ENCODE measurements at regions not wholly inside any gene's neighbourhood (a gene's known extent, or its start where the extent isn't known, plus 50 kb on each side); places are given as distances from the start of the nearest gene placed in this dataset.
"Not testable (repeated sequence)": the region's sequence is repeated elsewhere in the genome, so short reads cannot be mapped to it uniquely, and the experiment has no call there.

DNA sequence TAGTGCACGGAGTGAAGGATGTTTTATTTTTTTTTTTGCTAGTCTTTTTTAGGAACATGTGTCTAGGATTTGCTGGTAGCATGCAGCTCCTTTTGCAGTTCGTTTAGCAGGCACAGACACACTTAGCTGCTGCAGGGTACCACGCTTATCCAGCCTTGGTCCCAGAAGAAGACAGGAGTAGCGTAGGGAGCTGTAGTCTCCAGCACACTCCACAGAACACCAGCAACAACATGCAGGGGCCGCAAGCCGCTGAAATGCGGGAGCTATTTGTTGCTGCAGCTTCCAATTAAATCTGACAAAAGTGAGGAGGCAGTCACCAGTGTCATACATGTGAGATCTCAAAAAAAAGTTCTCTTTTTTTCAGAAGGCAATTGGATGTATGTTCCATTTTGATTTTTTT is 486.2 kb upstream of the KLF6 start:
- no peak for DNase-seq (ENCODE audit: low read depth in 2 of 2, low spot score in 1 of 2)

DNA sequence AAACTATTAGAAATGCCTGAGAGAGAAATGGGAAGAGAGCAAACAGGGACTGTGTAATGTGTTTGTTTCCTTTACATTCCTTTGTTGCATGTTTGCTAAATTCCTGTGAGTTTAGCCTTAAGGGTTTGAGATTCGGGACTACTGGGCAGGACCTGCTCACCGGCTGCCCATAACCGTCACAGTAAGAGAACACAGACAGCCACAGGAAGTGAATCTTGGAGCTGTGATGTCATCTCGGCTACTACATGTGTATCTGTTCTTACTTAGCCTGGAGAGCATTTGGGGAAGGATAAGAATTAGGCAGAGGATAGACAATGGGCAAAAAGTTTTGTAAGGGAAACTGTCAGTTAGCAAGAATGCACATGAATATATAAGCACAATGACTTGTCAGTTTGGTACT is 485.1 kb upstream of the KLF6 start:
- DNase-seq (ENCODE audit: low read depth in 2 of 2, low spot score in 1 of 2): no peak

DNA sequence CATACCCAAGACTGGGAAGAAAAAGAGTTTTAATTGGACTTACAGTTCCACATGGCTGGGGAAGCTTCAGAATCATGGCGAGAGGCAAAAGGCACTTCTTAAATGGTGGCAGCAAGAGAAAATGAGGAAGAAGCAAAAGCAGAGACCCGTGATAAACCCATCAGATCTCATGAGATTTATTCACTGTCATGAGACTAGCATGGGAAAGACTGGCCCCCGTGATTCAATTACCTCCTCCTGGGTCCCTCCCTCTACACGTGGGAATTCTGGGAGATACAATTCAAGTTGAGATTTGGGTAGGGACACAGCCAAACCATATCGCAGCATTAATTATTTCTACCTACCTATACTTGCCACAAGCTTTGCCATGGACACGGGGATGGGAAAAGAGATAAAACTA is 483.5 kb upstream of the KLF6 start:
- DNase-seq (ENCODE audit: low read depth in 2 of 2, low spot score in 1 of 2): not testable (repeated sequence)

DNA sequence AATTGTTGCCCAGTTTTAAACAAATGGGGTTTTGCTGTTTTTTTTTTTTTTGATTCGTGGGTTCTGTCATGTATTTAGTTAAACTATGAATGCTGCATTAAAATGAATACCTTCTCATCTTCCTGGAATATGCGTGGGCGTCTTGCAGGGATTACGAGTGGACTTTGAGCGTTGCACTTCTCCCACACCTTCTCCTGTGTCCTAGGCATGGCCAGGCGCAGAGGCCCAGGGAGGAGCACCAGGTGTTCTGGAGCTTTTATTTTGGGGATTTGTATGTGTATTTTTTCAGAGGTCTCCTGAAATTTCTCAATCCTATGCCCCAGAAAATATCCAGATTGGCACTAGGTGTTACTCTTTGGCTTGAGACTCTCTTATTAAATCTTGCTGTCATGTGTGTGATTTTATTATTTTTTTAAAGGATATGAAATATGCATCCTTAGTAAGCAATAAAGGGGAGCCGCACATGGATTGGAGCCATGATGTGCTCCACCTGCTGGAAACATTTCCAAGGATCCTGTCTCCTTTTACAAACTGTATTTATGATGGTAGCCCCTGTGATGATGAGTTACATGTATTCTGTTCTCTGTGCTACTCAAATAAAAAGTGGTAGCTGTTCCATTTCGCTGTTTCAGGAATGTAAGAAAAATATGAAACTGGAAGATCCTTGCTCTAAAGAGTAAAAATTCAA is 482.2 kb upstream of the KLF6 start:
- DNase-seq (ENCODE audit: low read depth in 2 of 2, low spot score in 1 of 2): no peak

DNA sequence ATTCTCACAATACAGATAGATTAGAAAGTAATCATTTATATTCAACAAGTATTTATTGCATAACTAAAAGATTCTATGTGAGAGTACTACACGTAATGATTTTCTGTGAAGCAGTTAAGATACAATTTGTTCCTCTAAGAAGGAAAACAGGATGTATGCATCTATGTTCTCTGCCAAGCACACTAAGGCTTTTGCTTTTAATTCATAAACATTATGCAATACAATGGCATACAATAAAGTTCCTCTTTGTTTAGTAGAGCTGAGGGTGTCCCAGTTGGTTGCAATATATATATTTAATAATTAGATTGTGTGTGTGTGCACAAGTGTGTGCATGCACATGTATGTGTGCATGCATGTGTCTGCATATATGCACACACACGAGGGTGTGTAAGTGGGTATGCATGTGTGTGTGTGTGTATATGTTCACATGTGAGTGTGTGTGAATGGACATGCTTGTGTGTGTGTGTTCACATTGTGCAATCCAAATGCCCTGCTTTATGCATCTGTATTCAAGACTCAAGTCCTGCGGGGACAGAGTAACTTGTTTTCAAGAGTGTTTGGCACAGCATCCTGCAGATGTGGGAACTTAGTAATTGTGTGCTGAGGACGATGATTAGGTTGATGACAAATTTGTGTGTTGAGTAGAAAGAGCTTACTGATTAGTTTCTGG is 481.5 kb upstream of the KLF6 start:
- no peak for DNase-seq (ENCODE audit: low read depth in 2 of 2, low spot score in 1 of 2)

DNA sequence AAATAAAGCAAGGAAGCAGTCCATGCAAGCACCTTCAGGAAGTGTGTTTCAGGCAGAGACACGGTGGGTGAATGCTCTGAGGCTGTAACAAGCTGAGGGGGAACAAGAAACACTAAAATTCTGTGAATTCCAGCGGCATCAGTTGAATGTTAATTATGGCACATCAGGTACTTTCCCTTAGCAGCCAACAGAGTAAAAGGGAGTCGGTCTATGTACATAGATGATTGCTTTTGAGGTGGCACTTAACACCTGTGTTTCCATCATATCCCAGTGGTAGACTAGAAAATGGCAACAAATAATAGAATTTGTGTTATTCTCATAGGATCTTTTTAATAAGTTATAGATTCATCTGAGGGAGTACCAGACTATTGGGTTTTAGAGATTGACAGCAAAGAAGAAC is 481.0 kb upstream of the KLF6 start:
- no peak for DNase-seq (ENCODE audit: low read depth in 2 of 2, low spot score in 1 of 2)

DNA sequence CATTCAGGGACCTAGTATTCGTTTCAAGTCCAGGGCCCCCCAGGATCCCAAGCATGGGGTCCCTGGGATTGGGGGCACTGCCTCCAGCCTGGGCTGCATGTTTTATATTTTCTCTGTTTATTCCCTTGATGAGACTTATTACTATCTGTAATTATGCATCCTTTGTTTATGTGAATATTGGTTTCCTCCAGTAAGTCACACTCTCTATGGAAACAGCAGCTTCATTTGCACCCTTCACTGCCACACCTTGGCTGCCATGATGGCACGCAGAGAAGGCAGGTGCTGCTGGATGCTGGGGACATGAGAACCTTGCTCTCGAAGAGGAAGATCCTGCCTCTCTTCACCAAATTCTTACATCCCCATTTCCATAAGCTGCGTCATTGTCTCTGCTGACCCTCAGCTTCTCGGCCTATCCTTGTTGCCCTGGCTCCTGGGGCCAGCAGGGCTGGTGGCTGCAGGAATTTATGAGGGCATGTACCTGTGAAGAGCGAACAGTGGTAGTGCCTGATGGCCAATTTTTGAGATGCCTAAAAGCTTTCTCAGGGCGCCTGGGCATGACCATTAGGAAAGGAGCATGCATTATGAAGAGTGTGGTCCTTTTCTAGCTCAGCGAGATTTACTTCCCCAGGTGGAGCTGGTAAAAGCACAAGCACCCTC is 479.3 kb upstream of the KLF6 start:
- DNase-seq (ENCODE audit: low read depth in 2 of 2, low spot score in 1 of 2): no peak

DNA sequence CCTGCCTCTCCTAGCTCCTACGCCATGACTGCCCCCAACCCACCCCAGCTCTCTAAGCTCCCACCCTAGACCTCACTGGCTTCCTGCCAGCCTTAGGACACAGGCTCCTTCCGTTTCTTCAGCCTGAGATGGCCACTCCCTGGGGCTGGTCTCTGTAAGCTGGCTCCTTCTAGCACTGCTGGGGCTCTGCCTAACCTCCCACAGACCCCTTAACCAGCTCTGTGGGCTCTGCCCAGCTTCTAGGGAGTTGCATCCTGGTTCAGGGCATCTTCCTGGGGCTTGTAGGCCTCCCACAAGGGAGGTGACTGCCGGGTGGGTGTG is 478.6 kb upstream of the KLF6 start:
- DNase-seq (ENCODE audit: low read depth in 2 of 2, low spot score in 1 of 2): no peak

DNA sequence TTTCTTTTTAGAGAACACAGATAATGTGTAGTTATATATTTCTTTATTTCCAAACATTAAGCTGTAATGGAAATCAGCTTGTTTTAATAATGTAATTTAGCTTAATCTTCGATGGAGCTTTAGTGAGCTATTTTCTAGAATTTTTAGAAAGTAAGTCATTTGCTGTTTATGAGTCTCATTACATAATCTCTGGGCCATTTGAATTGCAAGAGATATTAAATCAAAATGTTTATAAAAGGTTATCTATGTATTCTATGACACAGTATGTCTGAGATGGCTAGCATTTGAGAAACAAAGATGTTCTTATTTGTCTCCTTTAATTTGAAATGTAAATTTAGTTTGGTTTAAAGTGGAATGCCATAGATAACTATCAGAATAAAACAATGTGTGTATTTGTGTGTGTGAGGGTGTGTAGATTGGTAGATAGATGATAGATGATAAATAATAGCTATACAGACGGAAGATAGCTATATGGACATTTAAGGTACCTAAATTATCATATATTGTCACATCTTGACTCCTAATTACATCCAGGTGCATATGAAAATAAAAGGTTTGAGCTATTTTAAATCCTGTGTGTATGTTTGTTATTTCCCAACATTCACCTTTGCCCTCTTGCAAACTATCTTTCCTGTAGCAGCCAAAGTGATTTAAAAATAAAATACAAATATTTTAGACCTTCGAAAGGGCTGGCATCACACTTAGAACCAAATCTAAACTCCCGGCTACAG is 478.0 kb upstream of the KLF6 start:
- DNase-seq (ENCODE audit: low read depth in 2 of 2, low spot score in 1 of 2): no peak

DNA sequence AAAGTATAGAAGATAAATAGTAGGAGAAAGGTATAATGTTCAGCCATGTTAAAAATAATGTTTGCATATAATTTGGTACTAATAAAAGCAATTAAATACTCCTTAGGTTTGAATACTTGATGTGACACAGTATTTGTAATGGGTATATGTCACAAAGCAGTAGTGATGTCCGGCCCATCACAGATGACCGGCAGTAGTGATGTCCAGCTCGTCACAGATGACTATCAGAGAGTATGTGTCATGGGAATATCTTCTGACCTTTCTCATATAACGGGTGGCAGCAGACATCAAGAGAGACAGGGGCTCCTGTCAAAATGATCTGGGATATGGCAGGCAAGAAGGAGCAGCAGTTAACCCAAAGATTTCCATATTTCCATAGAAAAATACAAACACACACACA is 477.4 kb upstream of the KLF6 start:
- no peak for DNase-seq (ENCODE audit: low read depth in 2 of 2, low spot score in 1 of 2)

DNA sequence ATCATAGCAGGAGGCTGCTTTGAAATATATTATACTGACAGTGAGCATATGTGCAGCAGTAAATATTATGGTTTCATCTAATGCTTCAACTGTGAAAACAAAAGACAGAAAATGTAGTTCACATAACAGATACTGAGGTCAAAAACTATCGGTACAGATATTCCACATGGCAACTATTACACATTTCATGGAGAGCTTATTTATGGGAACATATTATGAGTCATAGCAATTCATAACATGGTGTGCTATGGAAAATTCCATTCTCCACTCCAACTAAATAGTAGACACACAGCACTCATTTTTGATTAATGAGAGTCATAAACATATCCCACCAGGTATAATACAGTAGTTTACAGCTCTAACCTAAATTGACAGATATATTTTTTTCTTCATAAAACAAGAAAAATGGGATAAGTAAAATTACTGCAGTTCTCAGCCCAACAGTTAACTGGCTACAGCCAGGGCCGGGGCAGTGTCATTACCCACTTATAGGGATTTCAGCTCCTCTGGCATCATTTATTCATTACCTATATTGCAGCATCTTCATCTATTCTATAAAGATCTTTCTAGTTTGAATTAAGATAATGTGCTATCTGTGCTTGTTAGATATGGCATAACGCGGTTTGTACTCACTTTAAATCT is 475.6 kb upstream of the KLF6 start:
- no peak for DNase-seq (ENCODE audit: low read depth in 2 of 2, low spot score in 1 of 2)

DNA sequence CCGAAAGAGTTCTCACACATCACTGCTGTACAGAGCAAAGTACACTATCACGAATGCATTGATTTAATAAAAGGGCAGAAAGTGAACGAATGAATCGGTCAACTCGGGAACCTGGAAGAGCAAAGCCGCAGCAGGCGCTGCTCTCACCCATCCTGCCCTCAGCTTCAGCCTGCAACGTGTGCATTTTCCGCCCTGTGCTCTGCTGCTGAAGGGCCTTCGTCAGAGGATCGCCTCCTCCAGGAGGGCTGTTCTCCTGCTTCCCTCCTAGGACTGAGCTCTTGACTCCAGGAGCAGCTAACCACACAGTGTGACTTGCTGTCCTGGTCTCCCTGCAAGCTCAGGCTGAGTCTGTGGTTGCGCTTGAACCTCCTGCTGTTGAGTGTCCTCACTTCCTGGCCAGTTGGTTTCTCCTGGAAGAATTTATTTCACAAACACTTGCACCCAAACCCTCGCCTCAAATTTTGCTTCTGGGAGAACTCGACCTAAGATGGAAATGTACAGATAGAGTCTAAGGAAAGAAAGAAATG is 473.0 kb upstream of the KLF6 start:
- no peak for DNase-seq (ENCODE audit: low read depth in 2 of 2, low spot score in 1 of 2)

DNA sequence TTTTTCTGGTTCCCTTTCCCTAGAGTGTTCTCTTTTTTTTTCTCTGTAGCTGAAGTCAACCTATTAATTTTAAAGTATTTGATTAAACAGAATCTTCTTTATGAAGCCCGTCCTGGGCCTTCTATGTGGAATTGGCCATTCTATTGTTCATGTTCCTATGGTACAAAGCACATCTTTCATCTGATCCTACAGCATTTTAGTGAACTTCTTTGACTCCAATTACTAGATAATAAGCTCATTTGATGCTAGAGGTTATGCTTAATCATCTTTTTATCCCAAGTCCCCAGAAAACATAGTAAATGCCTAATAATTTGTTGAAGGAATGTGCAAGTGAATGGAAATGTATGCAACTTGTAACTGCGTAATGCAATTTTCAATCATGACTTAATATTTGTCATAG is 472.0 kb upstream of the KLF6 start:
- DNase-seq (ENCODE audit: low read depth in 2 of 2, low spot score in 1 of 2): no peak

DNA sequence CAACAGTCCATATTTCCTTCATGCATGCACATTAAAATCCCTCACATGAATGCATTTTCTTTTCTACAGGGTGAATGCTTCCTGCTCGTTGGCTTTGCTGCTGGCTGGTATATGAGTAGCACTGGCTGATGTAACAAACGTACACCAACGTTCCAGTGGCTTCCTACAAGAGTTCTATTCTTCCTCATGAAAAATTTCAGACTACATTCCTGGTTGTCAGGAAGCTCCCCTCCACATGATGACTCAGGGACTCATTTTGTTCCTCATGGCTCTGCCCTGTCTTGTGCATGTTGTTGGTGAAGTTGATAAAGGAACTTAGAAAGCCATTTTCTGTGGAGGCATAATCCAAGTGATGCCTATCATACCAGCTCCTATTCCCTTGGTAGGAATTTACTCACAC is 470.7 kb upstream of the KLF6 start:
- no peak for DNase-seq (ENCODE audit: low read depth in 2 of 2, low spot score in 1 of 2)

DNA sequence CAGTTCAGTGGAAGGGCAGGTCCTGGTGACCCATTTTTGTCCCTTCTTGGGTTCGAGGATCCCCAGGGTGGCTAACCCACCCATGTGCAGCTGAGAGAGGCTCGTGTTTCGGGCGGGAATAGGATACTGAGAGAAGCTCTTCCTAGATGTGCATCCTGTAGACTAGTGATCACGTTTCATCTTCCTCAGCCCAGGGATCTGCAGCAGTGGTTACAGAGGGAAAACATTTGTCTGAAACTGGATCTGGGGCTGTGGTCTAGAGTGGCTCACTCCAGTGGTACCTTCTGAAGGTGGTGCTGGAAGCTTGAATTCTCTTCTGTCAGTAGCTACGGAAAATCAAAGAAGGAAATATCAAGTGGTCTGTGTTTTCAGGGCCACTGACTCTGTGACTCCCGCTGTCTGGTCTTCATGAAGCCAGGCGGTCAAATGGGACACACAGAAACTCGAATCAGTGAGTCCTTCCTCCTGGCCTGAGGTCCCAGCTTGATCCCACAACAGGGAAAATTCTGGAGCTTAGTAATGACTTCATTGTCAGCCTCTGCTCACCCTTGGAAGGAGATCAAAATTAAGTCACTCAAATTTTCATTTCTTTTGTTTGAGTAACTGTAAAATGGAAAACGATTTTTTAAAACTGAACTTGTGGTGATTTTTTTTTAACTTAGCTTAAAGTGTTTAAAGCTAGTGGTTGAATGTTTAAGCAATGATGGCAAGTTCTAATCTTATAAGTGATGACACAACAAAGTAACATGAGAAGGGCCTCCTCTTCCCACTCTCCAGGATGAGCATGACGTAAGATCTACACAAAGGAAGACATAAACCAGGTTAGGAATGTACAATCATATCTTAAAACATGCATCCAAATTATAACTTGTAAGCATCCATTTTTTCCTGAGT is 469.3 kb upstream of the KLF6 start:
- DNase-seq (ENCODE audit: low read depth in 2 of 2, low spot score in 1 of 2): no peak

DNA sequence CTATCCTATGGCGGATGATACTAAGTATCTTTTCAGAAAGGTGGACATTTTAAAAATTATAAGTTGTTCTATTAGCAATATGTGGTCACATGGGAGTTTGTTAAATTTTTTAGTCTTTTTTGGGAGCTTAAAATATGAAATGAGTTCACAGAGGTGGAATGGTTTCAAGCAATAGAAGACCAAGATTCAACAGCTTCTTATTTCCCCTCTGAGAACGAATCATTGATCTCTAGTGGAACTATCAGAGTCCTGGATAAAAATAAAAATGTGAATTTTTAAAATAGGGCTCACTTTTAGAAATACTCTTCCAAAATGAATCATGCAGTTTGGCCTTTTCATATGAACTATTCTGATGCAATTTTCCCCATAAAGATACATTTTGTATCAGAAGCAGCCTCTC is 467.7 kb upstream of the KLF6 start:
- no peak for DNase-seq (ENCODE audit: low read depth in 2 of 2, low spot score in 1 of 2)

DNA sequence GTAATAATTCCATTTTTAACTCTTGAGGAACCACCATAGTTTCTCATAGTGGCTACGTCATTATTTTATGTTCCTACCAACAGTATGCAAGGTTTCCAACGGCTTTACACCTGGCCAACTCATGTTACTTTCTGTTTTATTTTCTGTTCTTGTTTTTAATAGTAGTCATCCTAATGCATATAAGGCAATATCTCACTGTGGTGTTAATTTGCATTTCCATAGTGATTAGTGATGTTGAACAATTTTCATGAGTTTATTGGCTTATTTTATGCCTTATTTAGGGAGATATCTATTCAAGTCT is 465.5 kb upstream of the KLF6 start:
- DNase-seq (ENCODE audit: low read depth in 2 of 2, low spot score in 1 of 2): no peak

DNA sequence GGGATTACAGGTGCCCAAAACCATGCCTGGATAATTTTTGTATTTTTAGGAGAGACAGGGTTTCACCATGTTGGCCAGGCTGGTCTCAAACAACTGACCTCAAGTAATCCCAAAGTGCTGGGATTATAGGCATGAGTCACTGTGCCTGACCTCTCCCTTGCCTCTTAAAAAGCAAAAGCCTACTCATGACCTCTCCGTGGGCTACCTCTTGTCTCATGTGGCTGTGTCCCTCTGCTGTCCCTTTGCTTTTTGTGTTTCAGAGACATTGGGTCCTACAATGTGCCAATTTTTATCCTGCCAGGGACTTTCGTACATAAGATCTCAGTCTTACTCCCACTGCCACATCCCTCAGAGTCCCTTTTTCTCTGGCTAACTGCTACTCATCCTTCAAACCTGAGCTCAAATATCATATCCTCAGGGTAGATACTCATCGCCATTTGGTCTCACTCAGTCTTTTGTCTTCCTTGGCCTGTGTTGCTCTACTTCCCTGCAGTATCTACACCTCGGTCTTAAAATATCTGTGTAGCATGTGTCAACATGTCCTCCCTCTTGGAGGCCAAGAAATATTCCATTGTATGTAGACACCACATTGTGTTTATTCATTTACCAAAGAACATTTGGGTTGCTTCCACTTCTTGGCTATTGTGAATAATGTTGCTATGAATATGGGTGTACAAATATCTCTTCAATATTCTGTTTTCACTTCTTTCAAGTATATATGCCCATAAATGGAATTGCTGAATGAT is 465.0 kb upstream of the KLF6 start:
- no peak for DNase-seq (ENCODE audit: low read depth in 2 of 2, low spot score in 1 of 2)

DNA sequence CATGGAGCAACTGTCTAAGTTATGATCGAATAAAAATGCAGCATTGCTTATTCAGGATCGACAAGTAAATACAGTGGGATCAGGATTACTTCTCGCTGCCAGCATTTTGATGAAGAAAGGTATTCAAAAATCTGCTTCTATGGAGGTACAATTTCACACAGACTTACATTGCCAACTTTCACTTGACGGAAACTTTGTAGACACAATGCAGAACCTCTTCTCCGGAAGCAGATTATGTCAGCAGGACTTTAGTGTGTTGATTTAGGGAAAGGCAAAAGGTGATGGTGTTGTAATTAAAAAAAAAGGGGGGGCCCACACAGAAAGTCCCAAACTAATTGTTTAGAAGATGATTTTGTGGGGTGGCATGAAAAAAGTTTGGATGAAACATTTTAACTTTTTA is 462.4 kb upstream of the KLF6 start:
- DNase-seq (ENCODE audit: low read depth in 2 of 2, low spot score in 1 of 2): no peak

DNA sequence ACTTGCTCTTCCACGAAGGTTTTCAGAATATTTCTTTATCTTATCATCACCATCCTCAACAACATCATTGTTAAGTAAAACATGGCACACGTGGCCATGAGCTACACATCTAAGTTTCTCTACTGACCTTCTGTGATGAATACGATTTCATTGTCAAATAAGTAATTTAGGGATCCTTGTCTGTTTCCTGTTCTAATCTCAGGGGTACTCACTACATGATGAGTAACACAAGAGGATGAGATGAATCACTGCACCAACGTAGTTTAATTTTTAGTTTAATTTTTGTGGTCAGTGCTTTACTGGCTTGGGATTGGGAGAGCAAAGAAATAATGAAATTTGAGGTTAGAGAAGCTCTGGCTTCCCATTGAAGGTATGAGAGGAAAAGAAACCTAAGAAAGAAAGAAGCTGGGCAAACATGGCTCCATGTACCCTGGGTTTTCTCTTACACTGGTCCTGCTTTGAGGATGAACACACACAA is 461.9 kb upstream of the KLF6 start:
- no peak for DNase-seq (ENCODE audit: low read depth in 2 of 2, low spot score in 1 of 2)

Measured in stimulated activated CD8-positive, alpha-beta memory T cell treated with anti-CD3 and anti-CD28 coated beads, Interleukin-4, amount 100 ng/mL, for 4 hours (primary cell).